Mesothelial cell of epicardium (in vitro differentiated cells): ENCODE measurements at regions not wholly inside any gene's neighbourhood (a gene's known extent, or its start where the extent isn't known, plus 50 kb on each side); places are given as distances from the start of the nearest gene placed in this dataset.

Experiments
- DNase-seq, 2 experiments: peaks; one replicate each; pipeline ENCODE4 v3.0.0; 2021; ENCODE audit warnings: low spot score in 2 of 2; ENCODE audit not compliant: unreplicated experiment in 2 of 2
- H3K27ac Mint-ChIP-seq: 2 replicates; pipeline ENCODE4 v1.8.0; 2021; ENCODE audit warnings: mixed read lengths
- H3K27me3 Mint-ChIP-seq: 2 replicates; pipeline ENCODE4 v1.8.0; 2021; ENCODE audit warnings: low read depth, mixed read lengths
- H3K36me3 Mint-ChIP-seq: 2 replicates; pipeline ENCODE4 v1.8.0; 2021; ENCODE audit warnings: mixed read lengths
- H3K4me1 Mint-ChIP-seq: 2 replicates; pipeline ENCODE4 v1.8.0; 2021; ENCODE audit warnings: mixed read lengths
- H3K4me3 Mint-ChIP-seq: 2 replicates; pipeline ENCODE4 v1.8.0; 2021; ENCODE audit warnings: mild to moderate bottlenecking, moderate library complexity, mixed read lengths
- H3K9me3 Mint-ChIP-seq: 2 replicates; pipeline ENCODE4 v1.8.0; 2021; ENCODE audit warnings: mixed read lengths
- CTCF ChIP-seq: fragments of 200-600 bp; sonication (generic); IDR thresholded peaks from one replicate; pipeline ENCODE4 v1.5.0; 2021; ENCODE audit warnings: antibody characterized with exemption; ENCODE audit not compliant: unreplicated experiment

DNA sequence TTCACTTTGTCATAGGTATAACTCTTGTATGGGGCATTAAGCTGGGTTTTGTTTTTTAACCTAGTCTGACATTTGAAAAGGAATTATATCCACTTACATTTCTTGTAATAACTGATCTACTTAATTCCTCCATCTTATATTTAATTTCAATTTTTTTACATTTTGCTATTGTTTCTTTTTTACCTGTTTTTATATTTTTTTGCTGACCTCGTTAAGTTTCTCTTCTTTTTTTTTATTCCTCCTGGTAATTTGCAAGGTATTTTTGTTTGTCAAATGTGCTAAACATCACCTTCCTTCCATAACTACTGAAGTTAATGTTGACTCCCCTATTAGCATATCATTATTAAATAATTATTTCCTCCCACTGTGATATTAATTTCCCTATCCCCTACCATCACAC is 87.7 kb upstream of the NR2F2 start:
- Mint-ChIP-seq H3K27ac (no peak overlapping the region), H3K4me3 (no peak overlapping the region), H3K4me1 (peaks cover 9% of the 10 kb centered on the region), H3K36me3 (peaks cover 23% of the 10 kb centered on the region), H3K9me3 (peaks cover 25% of the 10 kb centered on the region), H3K27me3 (no peaks in the 10 kb centered on the region)
- no peak for DNase-seq
- no peak for TF ChIP-seq CTCF

- H3K36me3 Mint-ChIP-seq: peaks cover 31% of the 10 kb centered on the region
- DNase-seq: no peak
- no peak overlapping the region for H3K27ac Mint-ChIP-seq
- no peak overlapping the region for H3K4me3 Mint-ChIP-seq
- H3K4me1 Mint-ChIP-seq: peaks cover 9% of the 10 kb centered on the region
- TF ChIP-seq CTCF: no peak
- H3K27me3 Mint-ChIP-seq: no peaks in the 10 kb centered on the region
- peaks cover 29% of the 10 kb centered on the region for H3K9me3 Mint-ChIP-seq
Observed at GRCh38 chr15:96243701-96244100, 86.8 kb upstream of the NR2F2 start.

DNA sequence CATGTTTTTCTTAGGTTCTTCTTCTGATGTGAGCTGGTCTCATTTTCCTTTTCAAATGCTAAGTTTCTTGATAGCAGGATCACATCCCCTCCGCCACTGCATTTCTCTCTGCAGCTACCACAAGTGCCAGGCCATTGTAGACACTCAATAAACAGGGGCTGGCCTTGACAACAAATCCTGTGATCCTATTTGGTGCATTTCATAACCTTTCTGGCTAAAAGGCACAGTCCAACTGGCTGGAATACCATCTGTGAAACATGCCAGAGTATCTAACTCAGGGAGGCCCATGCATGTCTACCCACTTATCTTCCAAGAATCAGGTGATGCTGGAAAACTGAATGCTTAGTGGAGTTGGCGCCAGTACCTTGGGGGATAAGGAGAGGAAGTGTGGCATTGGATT is 85.2 kb upstream of the NR2F2 start:
- Mint-ChIP-seq H3K27me3 (no peaks in the 10 kb centered on the region), H3K9me3 (peaks cover 29% of the 10 kb centered on the region), H3K4me3 (no peak overlapping the region), H3K36me3 (peaks cover 36% of the 10 kb centered on the region), H3K27ac (no peak overlapping the region), H3K4me1 (peaks cover 3% of the 10 kb centered on the region)
- TF ChIP-seq CTCF: no peak
- no peak for DNase-seq

- Mint-ChIP-seq H3K27ac (no peak overlapping the region), H3K27me3 (no peaks in the 10 kb centered on the region), H3K4me1 (peaks cover 3% of the 10 kb centered on the region), H3K4me3 (no peak overlapping the region), H3K36me3 (peaks cover 39% of the 10 kb centered on the region), H3K9me3 (peaks cover 29% of the 10 kb centered on the region)
- no peak for DNase-seq
- TF ChIP-seq CTCF: no peak
Observed at GRCh38 chr15:96246057-96246456, 84.4 kb upstream of the NR2F2 start.

DNA sequence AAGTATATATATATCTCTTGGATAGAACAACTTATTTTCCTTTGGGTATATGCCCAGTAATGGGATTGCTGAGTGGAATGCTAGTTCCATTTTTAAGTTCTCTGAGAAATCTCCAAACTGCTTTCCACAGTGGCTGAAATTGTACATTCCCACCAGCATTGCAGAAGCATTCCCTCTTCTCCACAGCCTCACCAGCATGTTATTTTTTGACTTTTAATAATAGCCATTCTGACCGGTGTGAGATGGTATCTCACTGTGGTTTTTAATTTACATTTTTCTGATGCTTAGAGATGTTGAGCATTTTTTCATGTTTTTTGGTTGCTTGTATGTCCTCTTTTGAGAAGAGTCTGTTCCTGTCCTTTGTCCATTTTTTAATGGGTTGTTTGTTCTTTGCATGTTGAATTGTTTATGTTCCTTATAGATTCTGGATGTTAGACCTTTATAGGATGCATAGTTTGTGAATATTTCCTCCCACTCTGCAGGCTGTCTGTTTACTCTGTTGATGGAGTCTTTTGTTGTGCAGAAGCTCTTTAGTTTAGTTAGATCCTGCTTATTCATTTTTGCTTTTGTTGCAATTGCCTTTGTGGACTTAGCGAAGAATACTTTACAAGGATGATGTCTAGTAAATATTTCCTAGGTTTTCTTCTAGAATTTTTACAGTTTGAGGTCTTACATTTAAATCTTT is 82.7 kb upstream of the NR2F2 start:
- TF ChIP-seq CTCF: no peak
- H3K9me3 Mint-ChIP-seq: peaks cover 29% of the 10 kb centered on the region
- H3K4me1 Mint-ChIP-seq: peaks cover 4% of the 10 kb centered on the region
- peaks cover 47% of the 10 kb centered on the region for H3K36me3 Mint-ChIP-seq
- H3K27ac Mint-ChIP-seq: no peak overlapping the region
- DNase-seq: no peak
- H3K27me3 Mint-ChIP-seq: no peaks in the 10 kb centered on the region
- no peak overlapping the region for H3K4me3 Mint-ChIP-seq

DNA sequence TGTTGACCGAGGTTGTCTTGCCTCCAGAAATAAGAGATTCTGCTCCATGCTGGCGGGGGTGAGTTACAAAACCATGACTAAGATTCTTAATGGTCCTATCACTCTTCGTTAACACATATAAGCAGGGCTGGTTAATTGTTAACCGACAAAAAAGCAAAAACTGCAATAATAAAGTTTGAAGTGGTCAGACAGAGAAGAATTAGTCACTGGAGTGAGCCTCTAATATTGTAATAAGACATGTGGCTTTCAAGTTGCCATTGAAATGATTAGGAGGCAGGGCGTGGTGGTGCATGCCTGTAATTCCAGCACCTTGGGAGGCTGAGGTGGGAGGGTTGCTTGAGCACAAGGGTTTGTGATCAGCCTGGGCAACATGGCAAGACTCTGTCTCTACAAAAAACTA is 78.4 kb upstream of the NR2F2 start:
- H3K4me1 Mint-ChIP-seq: peaks cover 8% of the 10 kb centered on the region

More for the DNA sequence above, 78.4 kb upstream of the NR2F2 start:
- Mint-ChIP-seq H3K36me3 (peaks cover 53% of the 10 kb centered on the region), H3K27me3 (no peaks in the 10 kb centered on the region), H3K9me3 (peaks cover 4% of the 10 kb centered on the region), H3K27ac (no peak overlapping the region), H3K4me3 (no peak overlapping the region)
- DNase-seq: no peak
- no peak for TF ChIP-seq CTCF
